ENCODE measurements at regions not wholly inside any gene's neighbourhood (a gene's known extent, or its start where the extent isn't known, plus 50 kb on each side); places are given as distances from the start of the nearest gene placed in this dataset.

GRCh38 chr11:95486979-95487378 is 256.0 kb upstream of the SESN3 start:
- TF ChIP-seq ZBTB7A (IDR thresholded peaks at IDR 0.05; ENCODE audit: low read depth) (no peak), CEBPB (IDR thresholded peaks at IDR 0.05) (no peak), YY1 (IDR thresholded peaks at IDR 0.05; ENCODE audit: low read depth) (no peak), EGR1 (IDR thresholded peaks at IDR 0.05) (no peak), RAD21 (IDR thresholded peaks at IDR 0.05; ENCODE audit: low read depth) (no peak), EP300 (IDR thresholded peaks at IDR 0.05; ENCODE audit: borderline replicate concordance) (no peak), REST (IDR thresholded peaks at IDR 0.05; ENCODE audit: low read depth) (no peak), TEAD4 (IDR thresholded peaks at IDR 0.05) (no peak), CREB1 (IDR thresholded peaks at IDR 0.05; ENCODE audit: low read depth) (no peak), TAF1 (IDR thresholded peaks at IDR 0.05; ENCODE audit: low read depth) (no peak)
